ENCODE measurements at regions not wholly inside any gene's neighbourhood (a gene's known extent, or its start where the extent isn't known, plus 50 kb on each side); places are given as distances from the start of the nearest gene placed in this dataset.
"Not testable (repeated sequence)": the region's sequence is repeated elsewhere in the genome, so short reads cannot be mapped to it uniquely, and the experiment has no call there.

- Histone ChIP-seq H3K79me2 (replicated peaks; ENCODE audit: insufficient read depth, low read length) (no peaks in the 10 kb centered on the region), H3K9me3 (ENCODE audit: low read length) (no peaks in the 10 kb centered on the region), H3F3A (ENCODE audit: insufficient read depth, low read length, poor library complexity, severe bottlenecking) (no peaks in the 10 kb centered on the region), H3K27me3 (ENCODE audit: insufficient read depth, low read depth, low read length) (no peaks in the 10 kb centered on the region), H3K27ac (ENCODE audit: low read length) (no peak overlapping the region), H3K4me3 (ENCODE audit: low read length) (no peak overlapping the region), H3K9ac (ENCODE audit: low read length) (no peak overlapping the region), H3K9me2 (ENCODE audit: insufficient read depth, low read length) (no peaks in the 10 kb centered on the region), H3K4me2 (ENCODE audit: low read length) (no peak overlapping the region), H3K36me3 (ENCODE audit: insufficient read depth, low read length) (no peaks in the 10 kb centered on the region), H2AFZ (ENCODE audit: low read depth, low read length) (no peak overlapping the region), H4K20me1 (ENCODE audit: insufficient read depth) (no peaks in the 10 kb centered on the region)
- TF ChIP-seq POLR2AphosphoS5 (IDR thresholded peaks at IDR 0.05), result no peak
- TF ChIP-seq RAD21 (conservative IDR thresholded peaks at IDR 0.05), result no peak
- TF ChIP-seq CTCF (IDR thresholded peaks at IDR 0.05; ENCODE audit: poor library complexity, severe bottlenecking), result no peak
- no peak for TF ChIP-seq REST (IDR thresholded peaks at IDR 0.05; ENCODE audit: borderline replicate concordance)
- no peak for TF ChIP-seq SMC3 (conservative IDR thresholded peaks at IDR 0.05; ENCODE audit: poor library complexity)
- TF ChIP-seq EZH2 (IDR thresholded peaks at IDR 0.05; ENCODE audit: borderline replicate concordance, insufficient read depth, low read length, poor library complexity, severe bottlenecking), result no peak
- TF ChIP-seq EP300 (conservative IDR thresholded peaks at IDR 0.05; ENCODE audit: poor library complexity, severe bottlenecking), result no peak
- no peak for TF ChIP-seq TAF1 (IDR thresholded peaks at IDR 0.05; ENCODE audit: low read depth)
- no peak for TF ChIP-seq MXI1 (conservative IDR thresholded peaks at IDR 0.05; ENCODE audit: poor library complexity, severe bottlenecking)
These were observed 132.3 kb downstream of the HNRNPD start for GRCh38 chr4:82241534-82241933.

GRCh38 chr4:82240410-82240809 lies 133.4 kb downstream of the HNRNPD start:
- Histone ChIP-seq H3F3A (ENCODE audit: insufficient read depth, low read length, poor library complexity, severe bottlenecking) (no peaks in the 10 kb centered on the region), H3K9me3 (ENCODE audit: low read length) (no peaks in the 10 kb centered on the region), H3K79me2 (replicated peaks; ENCODE audit: insufficient read depth, low read length) (no peaks in the 10 kb centered on the region), H2AFZ (ENCODE audit: low read depth, low read length) (no peak overlapping the region), H4K20me1 (ENCODE audit: insufficient read depth) (no peaks in the 10 kb centered on the region), H3K9ac (ENCODE audit: low read length) (no peak overlapping the region), H3K36me3 (ENCODE audit: insufficient read depth, low read length) (no peaks in the 10 kb centered on the region), H3K27me3 (ENCODE audit: insufficient read depth, low read depth, low read length) (no peaks in the 10 kb centered on the region), H3K27ac (ENCODE audit: low read length) (no peak overlapping the region), H3K9me2 (ENCODE audit: insufficient read depth, low read length) (no peaks in the 10 kb centered on the region), H3K4me2 (ENCODE audit: low read length) (no peak overlapping the region), H3K4me3 (ENCODE audit: low read length) (no peak overlapping the region)
- TF ChIP-seq CTCF (IDR thresholded peaks at IDR 0.05; ENCODE audit: poor library complexity, severe bottlenecking) (no peak), POLR2AphosphoS5 (IDR thresholded peaks at IDR 0.05) (no peak), TAF1 (IDR thresholded peaks at IDR 0.05; ENCODE audit: low read depth) (no peak), REST (IDR thresholded peaks at IDR 0.05; ENCODE audit: borderline replicate concordance) (no peak), EP300 (conservative IDR thresholded peaks at IDR 0.05; ENCODE audit: poor library complexity, severe bottlenecking) (no peak), EZH2 (IDR thresholded peaks at IDR 0.05; ENCODE audit: borderline replicate concordance, insufficient read depth, low read length, poor library complexity, severe bottlenecking) (no peak), MXI1 (conservative IDR thresholded peaks at IDR 0.05; ENCODE audit: poor library complexity, severe bottlenecking) (no peak), RAD21 (conservative IDR thresholded peaks at IDR 0.05) (no peak)

GRCh38 chr4:82237142-82237541 lies 136.6 kb downstream of the HNRNPD start:
- not testable (repeated sequence) for H3K27me3 ChIP-seq (ENCODE audit: insufficient read depth, low read depth, low read length); H3K9me3 ChIP-seq (ENCODE audit: low read length); H3K9ac ChIP-seq (ENCODE audit: low read length); H3K4me2 ChIP-seq (ENCODE audit: low read length); H4K20me1 ChIP-seq (ENCODE audit: insufficient read depth); H3F3A ChIP-seq (ENCODE audit: insufficient read depth, low read length, poor library complexity, severe bottlenecking); H3K79me2 ChIP-seq (replicated peaks; ENCODE audit: insufficient read depth, low read length); H3K36me3 ChIP-seq (ENCODE audit: insufficient read depth, low read length); H3K4me3 ChIP-seq (ENCODE audit: low read length); H3K9me2 ChIP-seq (ENCODE audit: insufficient read depth, low read length); H3K27ac ChIP-seq (ENCODE audit: low read length); H2AFZ ChIP-seq (ENCODE audit: low read depth, low read length)
